ENCODE measurements at regions not wholly inside any gene's neighbourhood (a gene's known extent, or its start where the extent isn't known, plus 50 kb on each side); places are given as distances from the start of the nearest gene placed in this dataset.
"Not testable (repeated sequence)": the region's sequence is repeated elsewhere in the genome, so short reads cannot be mapped to it uniquely, and the experiment has no call there.

DNA sequence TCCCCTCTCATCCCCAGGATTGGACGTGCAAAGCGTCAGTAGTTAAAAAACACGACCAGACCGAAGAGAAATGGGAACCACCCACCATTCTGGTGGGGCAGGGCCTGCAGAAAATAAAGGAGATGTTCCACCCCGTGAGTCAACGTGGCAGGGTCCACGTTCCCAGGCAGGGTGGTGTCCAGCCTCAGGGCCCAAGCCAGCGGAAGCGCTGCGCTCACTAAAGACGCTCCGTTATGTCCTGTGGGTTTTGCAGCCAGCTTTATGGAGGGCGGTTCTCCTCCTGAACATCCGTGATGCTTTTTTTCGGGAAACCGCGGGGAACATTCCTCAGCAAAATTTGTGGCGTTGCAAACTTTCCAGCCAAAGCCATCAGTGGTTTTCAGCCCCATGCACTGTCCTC, 93.4 kb upstream of the SHOX start:
- peaks cover 4% of the 10 kb centered on the region for H3K4me1 ChIP-seq (ENCODE audit: insufficient read depth, insufficient read length)
- H3K9me3 ChIP-seq (ENCODE audit: insufficient read depth, low read length) = no peaks in the 10 kb centered on the region
- TF ChIP-seq SUZ12 (IDR thresholded peaks at IDR 0.05; ENCODE audit: extremely low read depth, insufficient read depth, insufficient read length) (no peak), YY1 (IDR thresholded peaks at IDR 0.05; ENCODE audit: insufficient read depth, insufficient read length) (no peak), ZNF274 (IDR thresholded peaks at IDR 0.05; ENCODE audit: low read depth, low read length) (no peak)
- no peaks in the 10 kb centered on the region for H3K27me3 ChIP-seq (ENCODE audit: insufficient read depth, insufficient read length)
- H3K4me3 ChIP-seq (ENCODE audit: insufficient read length, low read depth) = no peak overlapping the region
- H3K9ac ChIP-seq (ENCODE audit: insufficient read length, low read depth) = no peak overlapping the region
- no peak for DNase-seq (ENCODE audit: low read depth, low spot score)
- no peaks in the 10 kb centered on the region for H3K36me3 ChIP-seq (ENCODE audit: insufficient read depth, insufficient read length, low read length)

DNA sequence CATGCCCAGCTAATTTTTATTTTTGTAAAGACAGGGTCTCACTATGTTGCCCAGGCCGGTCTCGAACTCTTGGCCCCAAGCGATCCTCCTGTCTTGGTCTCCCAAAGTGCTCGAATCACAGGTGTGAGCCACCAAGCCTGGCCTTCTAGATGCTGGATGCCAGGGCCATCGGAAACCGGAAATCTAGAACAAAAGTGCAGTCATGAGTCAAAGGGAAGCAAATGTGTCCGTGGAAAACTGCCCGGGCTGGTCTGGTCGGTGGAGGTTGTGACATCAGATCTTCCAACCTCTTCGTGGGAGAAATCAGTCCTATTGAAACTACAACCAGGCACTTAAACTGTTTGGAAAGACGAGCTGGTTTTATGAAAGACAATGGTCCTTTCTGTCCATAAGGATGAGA, 92.3 kb upstream of the SHOX start:
- DNase-seq (ENCODE audit: low read depth, low spot score) = no peak
- H3K4me1 ChIP-seq (ENCODE audit: insufficient read depth, insufficient read length) = peaks cover 4% of the 10 kb centered on the region
- H3K36me3 ChIP-seq (ENCODE audit: insufficient read depth, insufficient read length, low read length) = no peaks in the 10 kb centered on the region
- H3K9me3 ChIP-seq (ENCODE audit: insufficient read depth, low read length) = no peaks in the 10 kb centered on the region
- no peak overlapping the region for H3K4me3 ChIP-seq (ENCODE audit: insufficient read length, low read depth)
- TF ChIP-seq YY1 (IDR thresholded peaks at IDR 0.05; ENCODE audit: insufficient read depth, insufficient read length) = no peak
- TF ChIP-seq SUZ12 (IDR thresholded peaks at IDR 0.05; ENCODE audit: extremely low read depth, insufficient read depth, insufficient read length) = no peak
- no peak overlapping the region for H3K9ac ChIP-seq (ENCODE audit: insufficient read length, low read depth)
- no peaks in the 10 kb centered on the region for H3K27me3 ChIP-seq (ENCODE audit: insufficient read depth, insufficient read length)

DNA sequence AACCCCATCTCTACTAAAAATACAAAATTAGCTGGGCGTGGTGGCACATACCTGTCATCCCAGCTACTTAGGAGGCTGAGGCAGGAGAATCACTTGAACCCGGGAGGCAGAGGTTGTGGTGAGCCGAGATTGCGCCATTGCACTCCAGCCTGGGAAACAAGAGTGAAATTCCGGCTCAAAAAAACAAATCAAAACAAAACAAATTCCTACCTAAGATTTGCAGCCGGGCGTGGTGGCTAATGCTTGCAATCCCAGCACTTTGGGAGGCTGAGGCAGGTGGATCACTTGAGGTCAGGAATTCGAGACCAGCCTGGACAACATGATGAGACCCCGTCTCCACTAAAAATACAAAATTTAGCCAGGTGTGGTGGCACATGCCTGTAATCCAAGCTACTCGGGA, 89.6 kb upstream of the SHOX start:
- not testable (repeated sequence) for H3K36me3 ChIP-seq (ENCODE audit: insufficient read depth, insufficient read length, low read length); H3K9me3 ChIP-seq (ENCODE audit: insufficient read depth, low read length); H3K4me1 ChIP-seq (ENCODE audit: insufficient read depth, insufficient read length); H3K4me3 ChIP-seq (ENCODE audit: insufficient read length, low read depth); H3K9ac ChIP-seq (ENCODE audit: insufficient read length, low read depth); DNase-seq (ENCODE audit: low read depth, low spot score); H3K27me3 ChIP-seq (ENCODE audit: insufficient read depth, insufficient read length)

DNA sequence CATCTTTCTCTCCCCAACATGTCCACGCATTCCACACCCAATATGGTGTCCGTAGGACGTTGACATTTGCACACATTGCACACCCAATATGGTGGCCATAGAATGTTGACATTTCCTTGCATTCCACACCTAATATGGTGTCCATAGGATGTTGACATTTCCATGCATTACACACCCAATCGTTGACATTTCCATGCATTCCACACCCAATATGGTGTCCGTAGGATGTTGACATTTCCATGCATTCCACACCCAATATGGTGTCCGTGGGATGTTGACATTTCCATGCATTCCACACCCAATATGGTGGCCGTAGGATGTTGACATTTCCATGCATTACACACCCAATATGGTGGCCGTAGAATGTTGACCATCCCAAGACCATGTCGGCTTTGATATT, 88.4 kb upstream of the SHOX start:
- no peak overlapping the region for H3K4me3 ChIP-seq (ENCODE audit: insufficient read length, low read depth)
- H3K9ac ChIP-seq (ENCODE audit: insufficient read length, low read depth) = no peak overlapping the region
- DNase-seq (ENCODE audit: low read depth, low spot score) = no peak
- peaks cover 5% of the 10 kb centered on the region for H3K4me1 ChIP-seq (ENCODE audit: insufficient read depth, insufficient read length)
- H3K36me3 ChIP-seq (ENCODE audit: insufficient read depth, insufficient read length, low read length) = no peaks in the 10 kb centered on the region
- no peaks in the 10 kb centered on the region for H3K27me3 ChIP-seq (ENCODE audit: insufficient read depth, insufficient read length)
- H3K9me3 ChIP-seq (ENCODE audit: insufficient read depth, low read length) = no peaks in the 10 kb centered on the region
- peak; percentile 9 for TF ChIP-seq YY1 (IDR thresholded peaks at IDR 0.05; ENCODE audit: insufficient read depth, insufficient read length)
- no peak for TF ChIP-seq SUZ12 (IDR thresholded peaks at IDR 0.05; ENCODE audit: extremely low read depth, insufficient read depth, insufficient read length)
- no peak for TF ChIP-seq ZNF274 (IDR thresholded peaks at IDR 0.05; ENCODE audit: low read depth, low read length)

DNA sequence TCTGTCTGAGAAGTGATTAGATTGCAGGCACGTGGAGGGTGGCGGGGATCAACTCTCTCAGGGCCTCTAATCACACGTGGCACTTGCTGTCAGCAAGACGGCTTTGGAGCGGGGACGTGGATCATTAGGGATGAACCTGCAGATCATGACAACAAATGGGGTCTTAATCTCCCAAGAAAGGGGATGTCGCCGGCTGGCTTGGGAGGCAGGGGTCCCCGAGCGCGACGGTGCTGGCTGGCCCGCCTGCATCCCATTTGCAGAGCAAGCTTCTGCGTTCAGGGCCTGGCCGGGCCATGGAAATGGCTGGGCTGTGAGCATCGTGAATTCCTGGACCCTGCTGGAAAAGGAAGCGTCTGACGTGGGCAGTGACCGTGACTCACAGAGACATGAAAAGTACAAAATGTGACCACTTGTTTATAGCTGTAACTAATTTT, 85.1 kb upstream of the SHOX start:
- H3K36me3 ChIP-seq (ENCODE audit: insufficient read depth, insufficient read length, low read length) = no peaks in the 10 kb centered on the region
- no peak for TF ChIP-seq SUZ12 (IDR thresholded peaks at IDR 0.05; ENCODE audit: extremely low read depth, insufficient read depth, insufficient read length)
- H3K27me3 ChIP-seq (ENCODE audit: insufficient read depth, insufficient read length) = no peaks in the 10 kb centered on the region
- DNase-seq (ENCODE audit: low read depth, low spot score) = no peak
- no peak overlapping the region for H3K9ac ChIP-seq (ENCODE audit: insufficient read length, low read depth)
- H3K4me3 ChIP-seq (ENCODE audit: insufficient read length, low read depth) = no peak overlapping the region
- peaks cover 3% of the 10 kb centered on the region for H3K4me1 ChIP-seq (ENCODE audit: insufficient read depth, insufficient read length)
- H3K9me3 ChIP-seq (ENCODE audit: insufficient read depth, low read length) = no peaks in the 10 kb centered on the region

DNA sequence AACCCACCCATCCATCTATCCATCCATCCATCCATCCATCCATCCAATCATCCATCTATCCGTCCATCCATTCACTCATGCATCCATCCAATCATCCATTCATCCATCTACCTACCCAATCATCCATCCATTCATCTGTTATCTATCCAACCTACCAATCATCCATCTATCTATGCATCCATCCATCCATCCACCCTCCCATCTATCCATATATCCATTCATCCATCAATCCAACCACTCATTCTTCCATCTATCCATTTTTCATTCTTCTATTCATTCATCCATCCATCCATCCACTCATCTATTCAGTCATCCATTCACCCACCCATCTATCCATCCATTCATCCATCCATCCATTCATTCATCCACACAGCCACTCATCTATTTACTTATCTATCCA, 80.1 kb upstream of the SHOX start:
- H3K4me1 ChIP-seq (ENCODE audit: insufficient read depth, insufficient read length) = no peaks in the 10 kb centered on the region
- no peaks in the 10 kb centered on the region for H3K36me3 ChIP-seq (ENCODE audit: insufficient read depth, insufficient read length, low read length)
- no peak for DNase-seq (ENCODE audit: low read depth, low spot score)
- H3K4me3 ChIP-seq (ENCODE audit: insufficient read length, low read depth) = no peak overlapping the region
- H3K9me3 ChIP-seq (ENCODE audit: insufficient read depth, low read length) = no peaks in the 10 kb centered on the region
- no peak overlapping the region for H3K9ac ChIP-seq (ENCODE audit: insufficient read length, low read depth)
- no peak for TF ChIP-seq YY1 (IDR thresholded peaks at IDR 0.05; ENCODE audit: insufficient read depth, insufficient read length)
- TF ChIP-seq ZNF274 (IDR thresholded peaks at IDR 0.05; ENCODE audit: low read depth, low read length) = no peak
- no peak for TF ChIP-seq SUZ12 (IDR thresholded peaks at IDR 0.05; ENCODE audit: extremely low read depth, insufficient read depth, insufficient read length)
- H3K27me3 ChIP-seq (ENCODE audit: insufficient read depth, insufficient read length) = peaks cover 5% of the 10 kb centered on the region

DNA sequence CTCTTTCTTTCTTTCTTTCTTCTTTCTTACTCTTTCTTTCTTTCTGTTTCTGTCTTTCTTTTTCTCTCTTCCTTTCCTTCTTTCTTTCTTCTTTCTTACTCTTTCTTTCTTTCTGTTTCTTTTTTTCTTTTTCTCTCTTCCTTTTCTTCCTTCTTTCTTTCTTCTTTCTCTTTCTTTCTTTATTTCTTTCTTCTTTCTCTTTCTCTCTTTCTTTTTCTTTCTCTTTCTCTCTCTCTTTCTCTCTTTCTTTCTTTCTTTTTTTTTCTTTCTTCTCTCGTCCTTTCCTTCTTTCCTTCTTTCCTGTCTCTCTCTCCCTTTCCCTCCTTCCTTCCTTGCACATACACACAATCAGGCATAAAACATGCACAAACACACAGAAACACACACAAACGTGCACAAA, 79.3 kb upstream of the SHOX start:
- no peak overlapping the region for H3K4me3 ChIP-seq (ENCODE audit: insufficient read length, low read depth)
- no peak for DNase-seq (ENCODE audit: low read depth, low spot score)
- no peaks in the 10 kb centered on the region for H3K4me1 ChIP-seq (ENCODE audit: insufficient read depth, insufficient read length)
- H3K9ac ChIP-seq (ENCODE audit: insufficient read length, low read depth) = no peak overlapping the region
- peaks cover 5% of the 10 kb centered on the region for H3K27me3 ChIP-seq (ENCODE audit: insufficient read depth, insufficient read length)
- H3K36me3 ChIP-seq (ENCODE audit: insufficient read depth, insufficient read length, low read length) = no peaks in the 10 kb centered on the region
- no peak for TF ChIP-seq YY1 (IDR thresholded peaks at IDR 0.05; ENCODE audit: insufficient read depth, insufficient read length)
- TF ChIP-seq SUZ12 (IDR thresholded peaks at IDR 0.05; ENCODE audit: extremely low read depth, insufficient read depth, insufficient read length) = no peak
- no peak for TF ChIP-seq ZNF274 (IDR thresholded peaks at IDR 0.05; ENCODE audit: low read depth, low read length)
- H3K9me3 ChIP-seq (ENCODE audit: insufficient read depth, low read length) = no peaks in the 10 kb centered on the region

DNA sequence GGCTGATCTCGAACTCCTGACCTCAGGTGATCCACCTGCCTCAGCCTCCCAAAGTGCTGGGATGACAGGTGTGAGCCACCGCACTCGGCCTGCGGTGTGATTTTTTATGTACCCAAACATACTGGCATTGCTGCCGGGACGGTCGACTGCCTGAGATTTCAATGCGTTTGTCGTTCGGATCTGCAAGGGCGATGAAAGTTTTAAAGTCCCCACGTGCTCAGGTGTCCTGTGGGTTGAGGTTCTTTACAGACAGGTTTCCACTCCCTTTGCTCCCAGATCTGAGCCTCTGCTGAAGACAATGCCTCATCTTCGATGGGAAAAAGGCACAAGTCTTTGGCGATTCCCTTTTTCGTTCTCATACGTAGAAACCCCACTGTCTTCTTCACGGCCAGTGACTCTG, 78.1 kb upstream of the SHOX start:
- Histone ChIP-seq H3K27me3 (ENCODE audit: insufficient read depth, insufficient read length) (peaks cover 5% of the 10 kb centered on the region), H3K36me3 (ENCODE audit: insufficient read depth, insufficient read length, low read length) (no peaks in the 10 kb centered on the region), H3K9ac (ENCODE audit: insufficient read length, low read depth) (no peak overlapping the region), H3K4me1 (ENCODE audit: insufficient read depth, insufficient read length) (no peaks in the 10 kb centered on the region), H3K4me3 (ENCODE audit: insufficient read length, low read depth) (no peak overlapping the region), H3K9me3 (ENCODE audit: insufficient read depth, low read length) (no peaks in the 10 kb centered on the region)
- TF ChIP-seq ZNF274 (IDR thresholded peaks at IDR 0.05; ENCODE audit: low read depth, low read length) (no peak), YY1 (IDR thresholded peaks at IDR 0.05; ENCODE audit: insufficient read depth, insufficient read length) (no peak), SUZ12 (IDR thresholded peaks at IDR 0.05; ENCODE audit: extremely low read depth, insufficient read depth, insufficient read length) (no peak)
- DNase-seq (ENCODE audit: low read depth, low spot score) = no peak

Measured in NT2/D1 (cell line).